NCI-H524 treated with DMSO at 0.1 percent for 48 hours (cell line): ENCODE measurements at regions not wholly inside any gene's neighbourhood (a gene's known extent, or its start where the extent isn't known, plus 50 kb on each side); places are given as distances from the start of the nearest gene placed in this dataset.

Experiments used
- DNase-seq: peaks from one replicate; lab custom pipeline; 2025; lab: John Stamatoyannopoulos, UW

- no peak for DNase-seq
Observed at GRCh38 chr6:150537893-150538292, 61.8 kb upstream of the PLEKHG1 start.

GRCh38 chr6:150539111-150539510, 60.6 kb upstream of the PLEKHG1 start:
- no peak for DNase-seq

- DNase-seq, result no peak
Observed at GRCh38 chr6:150539568-150539967, 60.1 kb upstream of the PLEKHG1 start.

- DNase-seq, result no peak
Observed at GRCh38 chr6:150541576-150541975, 58.1 kb upstream of the PLEKHG1 start.

GRCh38 chr6:150543178-150543577, 56.5 kb upstream of the PLEKHG1 start:
- no peak for DNase-seq

- no peak for DNase-seq
Observed at GRCh38 chr6:150544793-150545192, 54.9 kb upstream of the PLEKHG1 start.

GRCh38 chr6:150546457-150546856, 53.2 kb upstream of the PLEKHG1 start:
- DNase-seq, result no peak

GRCh38 chr6:150547502-150548222, 52.0 kb upstream of the PLEKHG1 start:
- no peak for DNase-seq

- no peak for DNase-seq
Observed at GRCh38 chr6:150548330-150548729, 51.4 kb upstream of the PLEKHG1 start.

- no peak for DNase-seq
Observed at GRCh38 chr6:150549007-150549406, 50.7 kb upstream of the PLEKHG1 start.

- DNase-seq, result no peak
Observed at GRCh38 chr6:150549674-150550101, 50.0 kb upstream of the PLEKHG1 start.
